ENCODE measurements at regions not wholly inside any gene's neighbourhood (a gene's known extent, or its start where the extent isn't known, plus 50 kb on each side); places are given as distances from the start of the nearest gene placed in this dataset.

DNA sequence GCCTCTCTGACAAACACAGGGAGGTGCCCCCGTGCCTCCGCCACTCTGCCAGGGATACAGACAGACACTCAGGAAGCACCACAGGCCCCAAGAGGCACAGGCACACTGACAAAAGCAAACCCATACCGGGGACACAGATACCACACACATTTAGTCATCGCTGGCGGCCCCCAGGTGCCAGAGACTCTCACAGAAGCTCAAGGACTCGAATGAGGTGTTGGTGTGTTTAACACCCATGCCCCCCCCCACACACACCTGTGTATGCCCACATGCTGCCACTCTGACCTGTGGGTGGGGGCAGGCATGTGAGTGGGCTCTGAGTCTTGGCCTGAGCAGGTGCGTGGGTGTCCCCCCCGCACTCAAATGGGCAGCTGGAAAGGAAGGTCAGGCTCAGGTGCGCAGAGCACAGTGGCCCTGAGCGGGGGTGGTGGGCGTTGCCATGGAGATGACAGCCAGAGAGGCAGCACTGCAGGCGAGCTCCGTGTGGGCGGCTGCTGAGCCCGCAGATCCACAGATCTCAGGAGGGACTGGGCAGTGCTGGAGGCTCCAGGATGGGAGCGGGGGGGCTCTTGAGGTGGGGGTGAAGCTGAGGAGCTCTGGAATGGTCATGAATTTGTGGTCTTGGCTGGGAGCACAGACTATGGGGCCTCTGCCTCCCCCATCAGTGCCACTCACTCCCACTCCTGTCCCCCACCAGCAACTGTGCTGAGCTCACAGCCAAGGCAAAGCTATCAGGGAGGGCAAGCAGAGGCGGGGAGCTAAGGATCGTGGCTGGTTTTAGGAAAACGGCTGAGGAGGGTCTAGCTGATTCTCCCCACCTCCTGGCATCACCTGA lies 73.9 kb upstream of the TAF1B start:
- TF ChIP-seq, protein P1, sequence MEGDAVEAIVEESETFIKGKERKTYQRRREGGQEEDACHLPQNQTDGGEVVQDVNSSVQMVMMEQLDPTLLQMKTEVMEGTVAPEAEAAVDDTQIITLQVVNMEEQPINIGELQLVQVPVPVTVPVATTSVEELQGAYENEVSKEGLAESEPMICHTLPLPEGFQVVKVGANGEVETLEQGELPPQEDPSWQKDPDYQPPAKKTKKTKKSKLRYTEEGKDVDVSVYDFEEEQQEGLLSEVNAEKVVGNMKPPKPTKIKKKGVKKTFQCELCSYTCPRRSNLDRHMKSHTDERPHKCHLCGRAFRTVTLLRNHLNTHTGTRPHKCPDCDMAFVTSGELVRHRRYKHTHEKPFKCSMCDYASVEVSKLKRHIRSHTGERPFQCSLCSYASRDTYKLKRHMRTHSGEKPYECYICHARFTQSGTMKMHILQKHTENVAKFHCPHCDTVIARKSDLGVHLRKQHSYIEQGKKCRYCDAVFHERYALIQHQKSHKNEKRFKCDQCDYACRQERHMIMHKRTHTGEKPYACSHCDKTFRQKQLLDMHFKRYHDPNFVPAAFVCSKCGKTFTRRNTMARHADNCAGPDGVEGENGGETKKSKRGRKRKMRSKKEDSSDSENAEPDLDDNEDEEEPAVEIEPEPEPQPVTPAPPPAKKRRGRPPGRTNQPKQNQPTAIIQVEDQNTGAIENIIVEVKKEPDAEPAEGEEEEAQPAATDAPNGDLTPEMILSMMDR (IDR thresholded peaks at IDR 0.05; ENCODE audit: low read depth, low read length): no peak
- H3K4me3 ChIP-seq (ENCODE audit: low read depth, low read length): no peak overlapping the region

DNA sequence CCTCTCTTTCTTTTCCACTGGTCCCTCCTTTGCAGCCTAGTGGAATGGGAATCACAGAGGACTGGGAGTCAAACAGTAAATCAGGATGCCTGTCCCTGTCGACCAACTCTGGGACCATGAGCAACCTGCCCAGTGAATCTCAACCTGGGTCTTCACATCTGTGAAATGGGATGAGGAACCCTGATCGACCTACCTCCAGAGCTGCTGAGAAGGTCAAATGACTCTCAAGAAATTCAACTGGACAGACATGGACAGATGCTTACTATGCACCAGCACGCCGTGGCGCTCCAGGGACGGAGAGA lies 73.3 kb upstream of the TAF1B start:
- H3K4me3 ChIP-seq (ENCODE audit: low read depth, low read length): no peak overlapping the region
- TF ChIP-seq, protein P1 (IDR thresholded peaks at IDR 0.05; ENCODE audit: low read depth, low read length): no peak

DNA sequence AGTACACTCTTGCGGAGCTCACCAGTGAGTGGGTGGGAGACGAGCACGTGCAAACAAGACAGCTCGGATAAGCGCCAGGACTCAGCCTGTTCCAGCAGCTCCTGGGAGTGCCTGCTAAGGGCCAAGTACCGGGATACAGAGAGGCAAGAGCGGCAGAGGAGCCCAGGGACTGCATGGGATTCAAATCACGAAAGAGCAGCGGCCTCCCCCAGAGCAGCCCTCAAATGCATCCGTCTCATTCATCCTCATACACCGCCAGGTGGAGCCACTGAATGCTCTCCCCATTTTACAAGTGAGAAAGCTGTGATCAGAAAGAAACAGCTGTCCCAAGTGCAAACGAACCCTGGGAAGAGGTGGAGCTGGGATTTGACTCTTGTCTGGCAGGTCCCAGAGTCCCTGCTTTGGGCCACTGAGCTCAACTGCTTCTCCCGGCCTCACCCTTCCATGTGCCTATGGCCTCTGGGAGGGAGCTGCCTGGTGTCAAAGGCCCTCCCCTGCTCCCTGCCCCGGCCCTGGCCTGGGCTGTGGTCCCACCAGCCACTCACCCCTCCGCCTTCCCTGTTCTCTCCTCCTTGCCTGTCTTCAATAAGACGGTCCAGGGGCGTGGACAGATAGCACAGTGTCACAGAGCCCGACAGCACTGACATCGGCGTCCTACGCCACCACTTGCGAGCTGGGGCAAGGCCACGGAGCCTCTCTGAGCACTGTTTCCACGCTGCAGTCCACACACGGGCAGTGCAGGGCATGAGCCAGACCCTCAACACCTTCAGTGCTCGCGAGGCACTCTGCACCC lies 72.8 kb upstream of the TAF1B start:
- TF ChIP-seq, protein P1 (IDR thresholded peaks at IDR 0.05; ENCODE audit: low read depth, low read length): peak; percentile 68

DNA sequence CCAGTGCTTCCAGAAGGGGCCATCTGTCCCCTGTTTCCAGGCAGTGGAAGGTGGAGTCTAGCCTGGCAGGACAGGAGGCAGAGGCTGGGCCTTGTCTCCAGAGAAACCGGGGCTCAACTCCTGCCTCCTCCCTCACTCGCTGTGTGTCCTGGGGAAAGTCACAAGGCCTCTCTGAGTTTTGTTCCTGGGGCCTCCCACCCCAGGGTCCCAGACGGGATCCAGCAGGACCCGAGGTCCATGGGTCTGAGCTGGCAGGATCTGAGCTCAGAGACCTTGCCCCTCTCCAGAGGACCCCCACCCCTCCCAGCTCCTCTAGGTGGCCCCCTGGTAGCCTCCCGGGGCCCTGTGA lies 72.2 kb upstream of the TAF1B start:
- TF ChIP-seq, protein P1 (IDR thresholded peaks at IDR 0.05; ENCODE audit: low read depth, low read length): no peak
- no peak overlapping the region for H3K4me3 ChIP-seq (ENCODE audit: low read depth, low read length)

More for the DNA sequence above, 72.8 kb upstream of the TAF1B start:
- no peak overlapping the region for H3K4me3 ChIP-seq (ENCODE audit: low read depth, low read length)

DNA sequence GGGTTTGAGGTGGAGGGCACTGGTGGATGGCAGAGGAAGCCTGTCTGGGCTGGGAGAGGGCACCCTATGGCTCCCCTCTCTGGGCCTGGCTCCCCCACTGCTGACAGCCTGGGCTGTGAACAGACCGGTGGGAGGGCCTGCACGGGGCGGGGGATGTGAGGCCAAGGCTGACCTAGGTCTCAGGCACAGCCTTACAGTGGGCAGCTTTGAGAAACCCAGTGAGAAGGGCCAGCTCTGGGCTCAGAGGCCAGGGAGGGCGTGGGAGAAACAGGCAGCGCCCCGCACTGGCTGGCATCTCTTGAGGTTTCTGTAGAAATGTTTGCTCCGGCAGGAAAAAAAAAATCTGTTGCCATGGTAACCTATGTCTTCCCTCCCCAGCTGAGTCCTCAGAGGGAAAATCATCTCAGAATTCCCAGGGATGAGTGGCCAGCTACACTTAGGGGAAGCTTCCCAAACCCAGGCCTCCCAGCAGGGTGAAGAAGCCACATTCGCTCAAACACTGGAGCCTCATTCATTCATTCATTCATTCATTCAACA lies 71.7 kb upstream of the TAF1B start:
- TF ChIP-seq, protein P1 (IDR thresholded peaks at IDR 0.05; ENCODE audit: low read depth, low read length): no peak
- no peak overlapping the region for H3K4me3 ChIP-seq (ENCODE audit: low read depth, low read length)

DNA sequence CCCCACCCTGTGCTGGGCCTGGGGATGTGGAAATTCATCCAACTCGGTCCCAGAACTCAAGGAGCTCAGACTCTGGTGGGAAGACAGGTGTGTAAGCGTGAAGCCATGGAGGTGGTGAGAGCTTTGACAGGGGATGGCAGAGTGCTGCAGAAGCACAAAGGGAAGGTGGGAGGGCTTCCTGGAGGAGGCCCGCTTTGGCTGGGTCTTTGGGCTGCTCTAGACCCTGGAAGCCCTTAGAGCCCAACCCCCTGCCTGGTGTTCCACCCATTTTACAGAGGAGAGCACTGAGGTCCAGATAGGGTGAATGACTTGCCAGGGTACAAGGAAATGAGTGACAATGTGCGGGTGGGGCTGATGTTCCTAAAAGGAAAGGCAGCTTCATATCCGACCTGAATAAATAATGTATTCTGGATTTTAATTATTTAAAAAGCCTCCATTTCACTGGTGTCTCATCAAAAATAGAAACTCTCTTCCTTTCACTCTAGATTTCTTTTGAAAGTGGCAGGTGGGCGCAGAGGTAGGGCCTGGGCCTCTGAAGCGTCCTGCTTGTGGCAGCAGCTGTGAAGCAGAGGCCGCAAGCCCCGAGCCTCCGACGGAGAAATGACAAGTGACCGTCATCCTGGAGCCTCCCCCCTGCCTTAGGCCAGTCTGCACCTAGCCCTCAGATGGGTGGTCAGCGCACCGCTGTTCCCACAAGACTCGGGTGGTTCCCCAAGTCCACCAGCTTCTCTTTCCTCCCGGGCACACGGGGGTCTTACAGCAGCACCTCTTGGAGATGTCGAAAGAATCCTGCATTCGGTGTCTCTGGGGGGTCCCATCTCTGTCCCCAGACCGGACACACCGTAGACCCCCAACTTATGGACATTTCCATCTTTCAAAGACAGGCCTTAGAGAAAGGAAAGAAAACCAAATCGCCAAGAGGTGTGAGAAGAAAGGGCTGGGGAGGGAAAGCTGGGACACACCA lies 71.0 kb upstream of the TAF1B start:
- H3K4me3 ChIP-seq (ENCODE audit: low read depth, low read length): no peak overlapping the region
- TF ChIP-seq, protein P1 (IDR thresholded peaks at IDR 0.05; ENCODE audit: low read depth, low read length): no peak

Data from WI38 (cell line).